ENCODE measurements at regions not wholly inside any gene's neighbourhood (a gene's known extent, or its start where the extent isn't known, plus 50 kb on each side); places are given as distances from the start of the nearest gene placed in this dataset.

GRCh38 chr7:34219153-34219718 is 313.9 kb downstream of the BMPER start:
- TF ChIP-seq, protein P1, sequence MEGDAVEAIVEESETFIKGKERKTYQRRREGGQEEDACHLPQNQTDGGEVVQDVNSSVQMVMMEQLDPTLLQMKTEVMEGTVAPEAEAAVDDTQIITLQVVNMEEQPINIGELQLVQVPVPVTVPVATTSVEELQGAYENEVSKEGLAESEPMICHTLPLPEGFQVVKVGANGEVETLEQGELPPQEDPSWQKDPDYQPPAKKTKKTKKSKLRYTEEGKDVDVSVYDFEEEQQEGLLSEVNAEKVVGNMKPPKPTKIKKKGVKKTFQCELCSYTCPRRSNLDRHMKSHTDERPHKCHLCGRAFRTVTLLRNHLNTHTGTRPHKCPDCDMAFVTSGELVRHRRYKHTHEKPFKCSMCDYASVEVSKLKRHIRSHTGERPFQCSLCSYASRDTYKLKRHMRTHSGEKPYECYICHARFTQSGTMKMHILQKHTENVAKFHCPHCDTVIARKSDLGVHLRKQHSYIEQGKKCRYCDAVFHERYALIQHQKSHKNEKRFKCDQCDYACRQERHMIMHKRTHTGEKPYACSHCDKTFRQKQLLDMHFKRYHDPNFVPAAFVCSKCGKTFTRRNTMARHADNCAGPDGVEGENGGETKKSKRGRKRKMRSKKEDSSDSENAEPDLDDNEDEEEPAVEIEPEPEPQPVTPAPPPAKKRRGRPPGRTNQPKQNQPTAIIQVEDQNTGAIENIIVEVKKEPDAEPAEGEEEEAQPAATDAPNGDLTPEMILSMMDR (conservative IDR thresholded peaks at IDR 0.05; ENCODE audit: low read length) = no peak
- TF ChIP-seq EZH2phosphoT487 (IDR thresholded peaks at IDR 0.05; ENCODE audit: borderline replicate concordance) = no peak

Data from Loucy (cell line).